Activated CD4-positive, alpha-beta T cell treated with anti-CD3 and anti-CD28 coated beads, Interleukin-2, amount 50 U/mL, for 16 hours (primary cell): ENCODE measurements at regions not wholly inside any gene's neighbourhood (a gene's known extent, or its start where the extent isn't known, plus 50 kb on each side); places are given as distances from the start of the nearest gene placed in this dataset.
"Not testable (repeated sequence)": the region's sequence is repeated elsewhere in the genome, so short reads cannot be mapped to it uniquely, and the experiment has no call there.

Source experiments
- DNase-seq: peaks from one replicate; pipeline ENCODE4 v3.0.0-alpha.2; 2020

GRCh38 chr7:81887098-81888090 lies 117.5 kb upstream of the HGF start:
- peak; percentile 9 for DNase-seq

- no peak for DNase-seq
Measured at GRCh38 chr7:81886211-81886764, 116.4 kb upstream of the HGF start.

GRCh38 chr7:81884817-81885216 lies 115.0 kb upstream of the HGF start:
- DNase-seq = no peak

GRCh38 chr7:81883801-81884393 lies 114.0 kb upstream of the HGF start:
- no peak for DNase-seq

DNA sequence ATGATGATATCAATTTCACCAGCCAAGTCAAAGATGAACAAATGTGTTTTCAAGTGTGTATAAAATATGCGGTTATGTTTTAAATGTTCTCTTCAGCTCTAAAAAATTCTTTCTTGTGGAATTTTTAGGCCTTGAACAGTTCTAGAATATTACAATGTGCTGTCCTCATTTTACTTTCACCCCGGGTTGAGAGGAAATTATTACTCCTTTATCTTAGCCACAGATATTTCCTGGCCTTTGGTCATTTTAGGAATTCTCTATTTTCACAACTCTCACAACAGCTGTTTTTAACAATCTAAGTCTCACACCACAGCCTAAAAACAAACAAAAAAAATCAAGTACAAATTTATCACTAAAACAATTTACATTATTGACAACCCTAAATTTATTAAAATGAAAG lies 112.2 kb upstream of the HGF start:
- DNase-seq = no peak

DNA sequence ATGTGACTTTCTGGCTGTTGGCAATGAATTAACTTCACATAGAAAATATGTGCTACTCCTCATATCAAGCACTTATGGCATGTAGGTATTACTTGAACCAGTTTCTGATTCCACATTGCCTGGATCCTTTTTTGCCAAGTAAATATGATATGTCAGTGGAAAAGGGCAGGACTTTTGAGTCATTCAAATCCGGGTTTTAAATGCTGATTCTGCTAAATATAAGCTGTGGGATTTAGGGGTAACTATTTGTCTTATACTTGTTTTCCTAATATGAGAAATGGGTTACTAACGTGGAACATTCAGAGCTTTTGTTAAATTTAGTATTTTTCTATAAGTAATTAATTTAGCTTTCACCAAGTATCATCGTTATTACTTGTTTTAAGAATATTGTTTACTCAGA lies 108.0 kb upstream of the HGF start:
- no peak for DNase-seq

DNA sequence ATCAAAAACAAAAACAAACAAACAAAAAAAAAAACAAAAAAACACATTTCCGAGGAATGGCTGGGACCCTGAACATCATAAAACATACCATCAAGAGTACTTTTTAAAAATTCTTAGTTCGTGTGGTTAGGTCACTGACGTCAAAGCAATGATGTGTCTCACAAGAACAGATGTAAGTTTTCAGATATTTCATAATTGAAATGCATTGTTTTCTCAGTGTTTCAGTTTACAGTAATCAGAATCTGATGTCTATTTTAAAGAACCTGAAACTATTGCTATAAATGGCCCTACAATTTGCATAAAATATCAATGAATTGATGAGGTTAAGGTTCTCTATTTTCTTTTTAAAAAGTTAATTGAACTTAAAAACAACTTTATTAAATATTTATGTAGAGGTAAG lies 103.7 kb upstream of the HGF start:
- no peak for DNase-seq

DNA sequence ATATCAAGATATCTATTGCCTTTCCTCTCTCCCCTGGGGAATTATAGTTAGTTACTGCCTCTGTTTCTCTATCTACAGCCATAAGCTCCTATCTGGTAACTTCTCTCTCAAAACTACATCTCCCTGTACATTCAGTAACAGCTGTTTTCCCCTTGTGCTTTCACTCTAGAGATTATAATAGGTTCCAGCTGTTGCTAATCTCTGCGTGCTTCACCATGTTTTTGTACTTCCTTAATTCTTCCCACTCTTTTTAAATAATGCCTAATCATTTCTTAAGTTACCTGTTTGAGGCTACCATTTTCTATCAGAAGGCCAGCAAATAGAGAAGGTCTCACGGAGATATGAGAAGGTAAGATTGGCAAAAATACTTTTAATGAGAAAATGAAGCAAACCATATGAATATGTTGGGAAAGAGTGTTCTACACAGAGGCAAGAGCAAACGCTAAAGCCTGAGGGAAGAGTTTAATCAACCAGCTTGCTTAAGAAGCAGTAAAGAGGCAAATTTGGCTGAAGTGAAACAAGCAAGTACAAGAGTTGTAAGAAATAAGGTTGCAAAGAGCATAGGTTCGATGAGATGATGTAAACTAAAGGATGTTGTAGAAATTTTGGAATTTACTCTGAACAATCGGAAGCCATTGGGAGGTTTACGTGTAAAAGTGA lies 101.9 kb upstream of the HGF start:
- DNase-seq = no peak

- no peak for DNase-seq
Measured at GRCh38 chr7:81870608-81871007, 100.8 kb upstream of the HGF start.

- no peak for DNase-seq
Measured at GRCh38 chr7:81869670-81870069, 99.8 kb upstream of the HGF start.

DNA sequence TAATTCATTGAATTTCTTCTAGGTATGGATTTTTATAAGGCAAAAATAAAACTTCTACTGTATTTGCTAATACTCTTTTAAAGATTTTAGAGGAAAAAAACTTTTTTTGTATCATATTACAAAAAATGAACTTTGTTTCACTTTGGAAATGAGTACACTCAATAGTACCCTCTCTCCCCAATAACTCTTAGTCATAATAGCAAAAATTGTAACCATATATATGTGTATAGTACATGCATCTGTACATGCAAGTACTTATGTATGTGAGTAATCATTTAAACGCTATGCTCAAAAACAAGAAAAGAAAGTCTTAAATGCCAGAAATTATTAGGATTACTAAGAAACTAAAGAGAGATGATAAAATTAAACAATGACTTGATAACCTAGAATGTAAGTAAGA lies 95.9 kb upstream of the HGF start:
- DNase-seq = no peak

- DNase-seq = no peak
Measured at GRCh38 chr7:81859433-81859832, 89.6 kb upstream of the HGF start.

DNA sequence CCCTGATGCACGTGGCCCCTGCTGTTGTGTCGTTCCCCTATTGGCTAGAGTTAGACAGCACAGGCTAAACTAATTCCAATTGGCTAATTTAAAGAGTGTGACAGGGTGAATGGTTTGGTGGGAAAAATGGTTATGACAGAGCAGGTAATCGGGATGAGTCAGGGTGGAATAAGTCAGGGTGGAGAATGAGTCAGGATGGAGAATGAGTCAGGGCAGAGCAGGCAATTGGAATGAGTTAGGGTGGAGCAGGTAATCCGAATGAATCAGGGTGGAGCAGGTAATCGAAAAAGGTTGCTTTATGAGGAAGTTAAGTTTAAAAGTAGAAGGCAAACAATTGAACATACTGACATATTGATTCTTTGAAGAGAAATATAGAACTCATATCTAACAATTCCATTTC lies 89.0 kb upstream of the HGF start:
- DNase-seq = not testable (repeated sequence)

DNA sequence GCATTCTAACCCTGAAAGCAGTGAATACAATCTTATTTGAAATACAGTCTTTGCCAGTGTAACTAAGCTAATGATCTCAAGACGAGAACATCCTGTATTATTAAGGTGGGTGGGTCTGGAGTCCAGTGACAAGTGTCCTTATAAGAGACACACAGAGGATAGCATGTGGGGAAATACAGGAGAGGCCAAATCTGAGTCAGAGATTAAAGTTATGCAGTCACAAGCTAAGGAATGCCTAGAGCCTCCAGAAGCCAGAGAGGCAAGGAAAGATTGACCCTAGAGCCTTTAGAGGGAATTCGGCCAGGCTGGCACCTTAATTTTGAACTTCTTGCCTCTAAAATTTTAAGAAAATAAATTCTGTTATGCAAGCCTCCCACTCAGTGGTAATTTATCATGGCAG lies 87.5 kb upstream of the HGF start:
- DNase-seq = no peak

DNA sequence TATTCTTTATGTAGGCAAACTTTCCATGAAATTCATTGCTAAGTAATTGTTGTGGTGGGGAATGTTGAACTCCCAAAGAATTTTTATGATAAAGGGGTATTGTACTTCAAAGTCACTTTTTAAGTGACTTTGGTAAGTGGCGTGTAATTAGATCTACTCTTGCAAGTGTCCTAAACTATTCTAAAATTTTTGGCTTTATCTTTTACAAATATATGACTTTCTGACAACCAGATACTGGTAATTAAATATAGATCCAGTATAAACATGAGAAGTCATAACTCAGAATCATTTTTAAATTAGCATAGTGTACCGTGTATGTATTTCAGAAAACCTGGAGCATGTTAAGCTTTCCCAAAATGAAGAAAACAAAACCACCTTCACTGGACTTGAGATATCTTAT lies 84.7 kb upstream of the HGF start:
- no peak for DNase-seq

DNA sequence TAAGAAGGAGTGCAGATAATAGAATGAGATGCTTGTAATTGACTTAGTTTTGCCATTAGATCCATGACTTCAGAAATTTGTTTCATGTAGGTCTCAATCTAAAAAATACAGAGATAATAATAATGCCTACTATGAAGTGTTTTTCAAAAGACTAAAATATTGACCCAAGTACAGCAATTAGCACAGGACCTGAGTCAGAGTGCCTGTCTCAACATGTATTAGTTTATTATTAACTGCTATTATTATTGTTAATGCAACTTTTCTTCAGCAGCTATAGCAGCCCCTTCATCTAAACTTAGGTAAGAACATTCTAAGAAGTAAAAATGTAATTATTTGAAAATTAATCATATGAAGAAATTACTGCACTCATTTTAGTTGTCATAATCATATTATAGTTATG lies 82.9 kb upstream of the HGF start:
- no peak for DNase-seq

DNA sequence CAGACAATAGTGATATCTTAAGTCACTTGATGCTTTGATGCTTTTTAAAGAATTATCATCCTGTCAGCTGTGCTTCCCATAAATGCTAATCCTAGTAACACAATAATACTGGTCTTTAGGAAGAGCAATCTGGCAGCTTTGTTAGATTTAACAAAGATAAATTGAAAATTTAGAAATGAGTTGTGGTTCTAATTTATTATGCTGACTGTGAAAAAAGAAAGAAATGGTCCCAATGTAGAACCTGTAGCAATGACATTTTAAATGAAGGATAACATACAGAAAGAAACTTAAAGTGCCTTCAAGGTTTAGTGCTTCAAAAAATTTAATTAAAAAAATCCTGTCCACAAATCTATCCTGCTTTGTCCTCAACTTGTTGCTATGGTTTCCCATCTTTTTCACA lies 81.6 kb upstream of the HGF start:
- no peak for DNase-seq

- DNase-seq = peak; percentile 0
Measured at GRCh38 chr7:81846398-81846797, 76.6 kb upstream of the HGF start.

DNA sequence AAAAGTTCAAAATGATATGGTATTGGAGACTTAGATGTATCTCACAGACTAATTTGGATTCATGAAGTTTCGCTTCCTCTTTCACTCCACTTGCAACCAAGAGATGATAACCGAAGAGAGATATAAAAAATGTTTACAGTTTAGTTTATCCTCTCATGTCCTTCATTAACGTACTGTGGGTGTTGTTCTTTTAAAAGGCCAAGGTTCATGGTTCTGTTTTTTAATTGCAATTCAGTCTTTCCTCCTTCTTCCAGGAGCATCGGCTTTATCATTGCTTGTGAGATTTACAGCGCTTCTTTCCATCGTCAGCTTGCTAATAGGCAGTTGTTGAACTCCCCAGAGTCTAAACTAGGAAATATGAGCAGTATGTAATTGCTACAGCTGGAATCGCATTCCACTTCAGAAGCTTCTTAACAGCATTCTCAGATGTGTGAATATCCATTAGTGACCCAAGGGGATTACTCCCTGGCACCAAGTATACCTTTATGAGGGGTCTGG lies 75.9 kb upstream of the HGF start:
- no peak for DNase-seq

DNA sequence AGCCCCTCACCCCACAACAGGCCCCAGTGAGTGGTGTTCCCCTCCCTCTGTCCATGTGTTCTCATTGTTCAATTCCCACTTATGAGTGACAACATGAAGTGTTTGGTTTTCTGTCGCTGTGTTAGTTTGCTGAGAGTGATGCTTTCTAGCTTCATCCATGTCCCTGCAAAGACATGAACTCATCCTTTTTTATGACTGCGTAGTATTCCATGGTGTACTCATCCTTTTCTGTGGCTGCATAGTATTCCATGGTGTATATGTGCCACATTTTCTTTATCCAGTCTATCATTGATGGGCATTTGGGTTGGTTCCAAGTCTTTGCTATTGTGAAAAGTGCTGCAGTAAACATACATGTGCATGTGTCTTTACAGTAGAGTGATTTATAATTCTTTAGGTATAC lies 73.8 kb upstream of the HGF start:
- DNase-seq = not testable (repeated sequence)

GRCh38 chr7:81842361-81842760 lies 72.5 kb upstream of the HGF start:
- no peak for DNase-seq

- DNase-seq = no peak
Measured at GRCh38 chr7:81839708-81840369, 70.0 kb upstream of the HGF start.

- no peak for DNase-seq
Measured at GRCh38 chr7:81833401-81833800, 63.6 kb upstream of the HGF start.
